Stomach (tissue), 4 donors: ENCODE measurements at regions not wholly inside any gene's neighbourhood (a gene's known extent, or its start where the extent isn't known, plus 50 kb on each side); places are given as distances from the start of the nearest gene placed in this dataset.

Source experiments
- CTCF ChIP-seq, 7 experiments: fragments of 450-650 bp in 4 of 7; fragments of 200-600 bp in 3 of 7; sonication (generic) in 3 of 7; IDR thresholded peaks; one replicate each; pipeline ENCODE4 v1.5.1; 2016 to 2019; ENCODE audit warnings: antibody characterized with exemption in 7 of 7, control low read depth in 2 of 7, mild to moderate bottlenecking in 1 of 7
- POLR2A ChIP-seq, 4 donors: fragments of 450-650 bp; IDR thresholded peaks; one replicate each; pipeline ENCODE4 v1.6.1; 2016; ENCODE audit warnings: antibody characterized with exemption in 4 of 4, control low read depth in 2 of 4, mild to moderate bottlenecking in 1 of 4, moderate library complexity in 1 of 4

GRCh38 chr5:13133951-13134350 lies 810.5 kb downstream of the DNAH5 start:
- TF ChIP-seq CTCF (IDR thresholded peaks at IDR 0.05) (no peak), POLR2A (IDR thresholded peaks at IDR 0.05) (no peak)
